Rectal smooth muscle tissue (tissue), 1 donor: ENCODE measurements at regions not wholly inside any gene's neighbourhood (a gene's known extent, or its start where the extent isn't known, plus 50 kb on each side); places are given as distances from the start of the nearest gene placed in this dataset.
"Not testable (repeated sequence)": the region's sequence is repeated elsewhere in the genome, so short reads cannot be mapped to it uniquely, and the experiment has no call there.

Experiments used
- H3K27ac ChIP-seq: one replicate; pipeline ENCODE4 v1.7.0; 2013; ENCODE audit warnings: low read depth, low read length, inconsistent platforms
- H3K27me3 ChIP-seq: one replicate; pipeline ENCODE4 v1.7.0; 2013; ENCODE audit warnings: low read length; ENCODE audit not compliant: control insufficient read depth, insufficient read depth
- H3K36me3 ChIP-seq: one replicate; pipeline ENCODE4 v1.7.0; 2013; ENCODE audit warnings: low read length; ENCODE audit not compliant: control insufficient read depth, insufficient read depth
- H3K4me1 ChIP-seq: one replicate; pipeline ENCODE4 v1.7.0; 2013; ENCODE audit warnings: low read length; ENCODE audit not compliant: control insufficient read depth, insufficient read depth
- H3K4me3 ChIP-seq: one replicate; pipeline ENCODE4 v1.7.0; 2013; ENCODE audit warnings: low read length
- H3K9ac ChIP-seq: one replicate; pipeline ENCODE4 v1.7.0; 2013; ENCODE audit warnings: low read length

DNA sequence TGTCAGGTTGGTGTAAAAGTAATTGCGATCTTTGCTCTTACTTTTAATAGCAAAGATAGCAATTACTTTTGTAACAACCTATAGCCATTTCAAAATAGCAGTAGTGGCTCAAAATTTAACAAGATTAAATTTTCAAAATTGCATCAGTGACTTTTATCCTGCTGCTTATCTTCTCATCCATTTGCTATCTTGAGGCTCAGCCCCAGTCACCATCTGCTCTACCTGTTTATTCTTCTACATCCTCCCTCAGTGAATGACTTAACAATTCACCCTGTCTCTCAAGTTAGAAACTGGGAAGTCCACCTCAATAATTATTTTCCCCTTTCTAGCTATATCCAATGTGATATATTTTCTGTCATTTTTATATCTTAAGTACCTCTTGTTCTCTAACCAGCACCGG, 148.6 kb upstream of the ZNF804A start:
- H3K9ac ChIP-seq: no peak overlapping the region
- no peaks in the 10 kb centered on the region for H3K27me3 ChIP-seq
- H3K27ac ChIP-seq: no peak overlapping the region
- no peaks in the 10 kb centered on the region for H3K36me3 ChIP-seq
- H3K4me1 ChIP-seq: no peaks in the 10 kb centered on the region
- H3K4me3 ChIP-seq: no peak overlapping the region

DNA sequence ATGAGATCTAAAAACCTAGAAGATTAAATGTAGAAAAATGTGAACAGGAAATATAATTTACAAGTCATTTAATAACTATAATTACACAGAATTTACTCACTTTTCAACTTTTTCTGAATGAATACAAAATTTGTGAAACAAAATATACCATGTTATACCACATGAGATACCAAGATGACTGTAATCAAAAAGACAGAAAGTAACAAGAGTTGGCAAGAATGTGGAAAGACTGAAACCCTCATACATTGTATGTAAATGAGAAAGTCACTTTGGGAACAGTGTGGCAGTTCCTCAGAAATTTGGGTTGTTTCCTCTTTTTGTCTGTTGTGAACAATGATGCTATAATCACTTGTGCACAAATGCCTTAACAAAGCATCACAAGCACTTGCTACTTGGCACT, 145.4 kb upstream of the ZNF804A start:
- Histone ChIP-seq H3K27ac (no peak overlapping the region), H3K27me3 (no peaks in the 10 kb centered on the region), H3K4me3 (no peak overlapping the region), H3K4me1 (no peaks in the 10 kb centered on the region), H3K9ac (no peak overlapping the region), H3K36me3 (no peaks in the 10 kb centered on the region)

DNA sequence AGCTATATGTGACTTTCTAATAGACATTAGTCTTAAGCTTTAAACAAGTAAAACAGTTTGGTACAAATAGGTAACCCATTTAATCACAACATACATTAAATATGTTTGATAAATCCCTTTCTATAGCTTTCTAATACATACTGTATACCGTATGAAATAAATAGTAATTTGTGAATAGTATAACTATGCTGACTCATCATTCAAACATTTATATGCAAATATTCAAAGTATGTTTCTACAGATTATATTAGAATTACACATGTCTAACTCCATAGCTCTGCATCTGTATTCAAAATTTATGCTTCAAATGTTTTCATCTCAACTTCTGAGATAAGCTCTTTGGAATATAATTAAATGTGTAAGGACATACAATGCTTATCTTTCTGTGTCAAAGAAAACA, 142.7 kb upstream of the ZNF804A start:
- Histone ChIP-seq H3K4me1 (no peaks in the 10 kb centered on the region), H3K9ac (no peak overlapping the region), H3K27me3 (no peaks in the 10 kb centered on the region), H3K4me3 (no peak overlapping the region), H3K36me3 (no peaks in the 10 kb centered on the region), H3K27ac (no peak overlapping the region)

DNA sequence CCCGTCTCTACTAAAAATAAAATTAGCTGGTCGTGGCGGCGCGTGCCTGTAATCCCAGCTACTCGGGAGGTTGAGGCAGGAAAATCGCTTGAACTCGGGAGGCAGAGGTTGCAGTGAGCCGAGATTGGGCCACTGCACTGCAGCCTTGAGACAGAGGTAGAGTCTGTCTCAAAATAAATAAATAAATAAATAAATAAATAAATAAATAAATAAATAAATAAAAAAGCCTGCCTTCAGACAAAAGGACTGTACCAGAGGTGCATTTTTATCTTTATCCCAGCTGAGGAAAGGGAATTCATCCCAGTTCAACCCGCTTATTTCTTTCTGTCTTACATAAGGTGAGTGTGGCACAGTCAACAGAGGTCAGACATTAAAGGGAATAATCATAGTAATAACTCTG, 141.6 kb upstream of the ZNF804A start:
- not testable (repeated sequence) for H3K27ac ChIP-seq, H3K4me3 ChIP-seq, H3K4me1 ChIP-seq, H3K27me3 ChIP-seq, H3K36me3 ChIP-seq, H3K9ac ChIP-seq

DNA sequence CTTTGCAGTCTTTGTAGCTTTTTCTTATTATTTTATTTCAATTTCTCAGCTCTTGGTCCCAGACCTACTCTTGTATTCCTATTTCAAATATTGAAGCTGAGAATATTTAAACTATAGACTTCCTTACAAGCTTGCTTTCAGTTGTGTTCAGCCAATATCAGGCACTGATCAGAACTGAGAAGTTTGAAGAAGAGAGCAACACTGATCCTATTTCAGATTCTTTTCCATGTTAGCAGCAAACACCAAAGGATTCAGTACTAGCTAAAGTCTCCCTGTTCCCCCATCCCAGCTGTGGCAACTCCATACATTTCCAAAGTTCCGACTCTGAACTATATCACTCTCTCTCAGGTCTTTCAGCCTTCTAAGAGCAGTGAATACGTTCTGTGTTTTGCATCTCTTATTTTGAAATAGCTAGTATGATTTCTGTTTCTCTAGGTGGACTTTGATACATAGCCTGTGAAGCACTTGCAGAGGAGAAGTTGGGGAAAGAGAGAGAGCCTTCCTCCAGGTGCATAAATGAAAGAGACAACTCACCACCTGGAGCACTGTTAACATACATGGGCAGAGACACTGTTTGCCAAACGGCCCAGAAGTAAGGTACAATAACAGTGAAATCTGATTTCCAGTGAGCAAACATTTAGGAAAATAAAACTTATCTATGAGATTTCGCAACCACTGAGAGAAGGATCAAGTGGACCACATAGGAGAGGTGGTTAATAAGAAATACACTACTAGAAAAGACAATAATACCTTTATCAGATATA, 135.0 kb upstream of the ZNF804A start:
- Histone ChIP-seq H3K36me3 (no peaks in the 10 kb centered on the region), H3K27me3 (no peaks in the 10 kb centered on the region), H3K9ac (no peak overlapping the region), H3K4me3 (no peak overlapping the region), H3K27ac (no peak overlapping the region), H3K4me1 (no peaks in the 10 kb centered on the region)

DNA sequence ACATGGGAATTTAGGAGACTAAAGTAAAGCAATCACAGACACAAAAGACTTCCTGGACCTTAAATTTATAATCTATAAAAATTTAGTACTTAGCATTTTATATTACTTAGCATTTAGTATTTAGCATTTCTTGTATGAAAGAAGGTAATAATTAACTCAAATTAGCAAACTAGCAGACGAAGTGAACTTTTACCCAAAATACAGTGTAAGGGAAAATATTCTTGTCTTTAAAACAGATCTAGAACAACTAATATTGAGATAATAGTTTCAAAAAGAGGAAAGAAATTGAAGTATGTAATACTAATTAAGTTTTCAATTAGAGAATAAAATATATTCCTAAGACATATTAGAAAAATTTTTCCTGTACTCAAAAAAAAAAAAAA, 134.5 kb upstream of the ZNF804A start:
- Histone ChIP-seq H3K27me3 (no peaks in the 10 kb centered on the region), H3K27ac (no peak overlapping the region)

DNA sequence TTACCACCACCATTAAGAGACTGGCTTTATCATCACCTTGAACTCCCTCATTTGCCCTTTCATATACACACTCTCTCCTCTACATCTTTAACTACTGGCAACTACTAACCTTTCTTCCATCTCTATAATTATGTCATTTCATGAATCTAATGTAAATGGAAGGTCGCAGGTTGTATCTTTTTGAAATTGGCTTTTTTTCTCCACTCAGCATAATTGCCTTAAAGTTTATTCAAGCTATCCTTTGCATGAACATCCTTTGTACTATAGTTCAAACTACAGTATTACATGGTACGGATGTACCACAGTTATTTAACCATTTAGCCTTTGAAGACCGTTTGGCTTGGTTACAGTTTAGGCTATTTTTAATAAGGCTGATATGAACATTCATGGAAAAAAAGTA, 129.5 kb upstream of the ZNF804A start:
- Histone ChIP-seq H3K4me1 (no peaks in the 10 kb centered on the region), H3K9ac (no peak overlapping the region), H3K36me3 (no peaks in the 10 kb centered on the region), H3K27ac (no peak overlapping the region), H3K4me3 (no peak overlapping the region), H3K27me3 (no peaks in the 10 kb centered on the region)

More for the DNA sequence above, 134.5 kb upstream of the ZNF804A start:
- no peak overlapping the region for H3K4me3 ChIP-seq
- H3K9ac ChIP-seq: no peak overlapping the region
- H3K36me3 ChIP-seq: no peaks in the 10 kb centered on the region
- no peaks in the 10 kb centered on the region for H3K4me1 ChIP-seq

DNA sequence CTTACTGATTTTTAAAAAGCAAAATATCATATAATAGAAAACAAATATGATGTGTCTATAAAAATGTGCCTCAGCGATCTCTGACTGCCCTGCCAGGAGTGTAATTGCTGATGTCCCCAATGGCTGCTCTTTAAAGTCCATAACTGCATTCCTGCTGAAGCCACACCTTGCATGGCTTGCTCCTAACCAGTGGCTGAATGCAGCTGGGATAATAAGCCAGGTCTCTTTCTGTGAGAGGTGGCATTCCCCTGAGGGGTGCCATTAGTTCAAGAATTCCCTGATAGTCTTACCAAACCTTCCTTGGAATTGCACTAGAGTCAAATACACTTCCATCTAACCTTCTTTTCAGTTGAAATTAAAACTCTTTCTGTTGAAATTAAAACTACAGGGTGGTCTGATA, 125.8 kb upstream of the ZNF804A start:
- Histone ChIP-seq H3K27ac (no peak overlapping the region), H3K4me1 (no peaks in the 10 kb centered on the region), H3K36me3 (no peaks in the 10 kb centered on the region), H3K9ac (no peak overlapping the region), H3K27me3 (no peaks in the 10 kb centered on the region), H3K4me3 (no peak overlapping the region)

DNA sequence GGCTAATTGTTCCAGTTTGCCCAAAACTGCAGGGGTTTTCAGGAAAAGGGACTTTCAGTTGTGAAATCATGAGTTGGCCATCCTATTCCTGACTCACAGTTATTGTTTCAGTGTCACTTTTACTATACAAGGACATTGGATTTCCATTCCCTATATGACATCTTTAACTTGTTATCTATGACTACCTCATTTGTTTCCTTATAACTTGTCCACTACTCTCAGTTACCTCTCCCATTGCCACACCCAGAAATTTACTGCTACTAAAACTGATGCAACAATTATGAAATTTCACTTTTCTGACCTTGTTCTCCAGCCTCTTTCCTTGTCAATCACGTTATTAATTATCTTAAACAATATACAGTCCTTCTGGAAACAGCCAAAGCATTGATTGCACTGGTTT, 116.5 kb upstream of the ZNF804A start:
- no peak overlapping the region for H3K9ac ChIP-seq
- H3K27ac ChIP-seq: no peak overlapping the region
- no peak overlapping the region for H3K4me3 ChIP-seq
- no peaks in the 10 kb centered on the region for H3K27me3 ChIP-seq
- H3K4me1 ChIP-seq: no peaks in the 10 kb centered on the region
- H3K36me3 ChIP-seq: no peaks in the 10 kb centered on the region

DNA sequence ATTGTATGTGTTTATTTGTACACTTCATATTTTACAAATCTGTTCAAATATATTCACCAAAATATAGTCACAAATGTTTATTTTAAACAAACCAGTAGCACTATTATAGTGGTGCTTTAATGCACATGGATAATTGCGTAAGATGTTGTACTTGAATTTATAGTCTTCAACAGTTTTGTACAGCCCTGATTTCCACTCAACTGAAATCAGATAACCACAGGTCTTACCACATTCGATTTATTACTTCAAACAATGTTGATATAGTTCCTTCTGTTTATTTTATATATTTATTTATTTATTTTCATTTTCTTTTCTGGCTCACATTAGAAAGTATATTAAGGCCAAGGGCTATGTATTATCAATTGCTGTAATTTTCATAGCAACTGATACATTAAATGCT, 99.4 kb upstream of the ZNF804A start:
- no peaks in the 10 kb centered on the region for H3K4me1 ChIP-seq

DNA sequence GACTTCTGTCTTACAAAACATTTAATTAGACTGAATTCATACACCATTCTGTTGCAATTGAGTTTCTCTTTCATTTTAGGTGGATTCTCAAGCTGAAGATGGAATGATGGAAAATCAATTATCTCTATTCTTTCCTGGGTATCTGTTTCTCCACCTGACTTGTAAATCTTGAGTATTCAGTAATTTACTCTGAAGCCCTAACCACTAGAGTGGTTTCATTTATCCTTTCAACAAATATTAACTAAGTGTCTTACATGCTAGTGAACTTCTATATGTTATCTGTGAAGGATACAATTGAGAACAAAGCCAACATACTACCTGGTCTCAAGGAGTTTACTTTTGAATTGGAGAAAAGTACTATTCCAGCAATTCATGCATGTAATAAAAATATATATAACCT, 94.1 kb upstream of the ZNF804A start:
- Histone ChIP-seq H3K27me3 (no peaks in the 10 kb centered on the region), H3K4me3 (no peak overlapping the region), H3K27ac (no peak overlapping the region), H3K4me1 (no peaks in the 10 kb centered on the region), H3K36me3 (no peaks in the 10 kb centered on the region), H3K9ac (no peak overlapping the region)

More for the DNA sequence above, 99.4 kb upstream of the ZNF804A start:
- Histone ChIP-seq H3K27me3 (no peaks in the 10 kb centered on the region), H3K4me3 (no peak overlapping the region), H3K9ac (no peak overlapping the region), H3K36me3 (no peaks in the 10 kb centered on the region), H3K27ac (no peak overlapping the region)

DNA sequence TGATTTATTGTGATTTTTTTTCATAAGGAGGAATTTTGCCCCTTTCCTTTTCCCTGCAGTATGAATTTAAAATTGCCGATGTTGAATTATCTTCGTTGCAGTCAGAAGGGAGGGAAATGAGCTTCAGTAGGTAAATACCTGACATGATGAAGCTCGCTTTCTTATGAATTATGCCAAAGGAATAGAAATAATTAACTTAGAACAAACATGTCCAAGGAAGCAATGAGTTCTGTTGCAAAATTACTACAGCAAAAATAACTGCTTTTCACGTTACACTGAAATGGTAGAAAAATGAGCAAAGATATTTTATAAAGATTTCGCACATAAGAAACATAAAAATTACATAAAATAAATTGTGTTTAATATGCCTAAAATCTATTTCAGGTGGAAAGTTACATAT, 91.1 kb upstream of the ZNF804A start:
- Histone ChIP-seq H3K4me1 (no peaks in the 10 kb centered on the region), H3K27ac (no peak overlapping the region), H3K9ac (no peak overlapping the region), H3K36me3 (no peaks in the 10 kb centered on the region), H3K27me3 (no peaks in the 10 kb centered on the region), H3K4me3 (no peak overlapping the region)

DNA sequence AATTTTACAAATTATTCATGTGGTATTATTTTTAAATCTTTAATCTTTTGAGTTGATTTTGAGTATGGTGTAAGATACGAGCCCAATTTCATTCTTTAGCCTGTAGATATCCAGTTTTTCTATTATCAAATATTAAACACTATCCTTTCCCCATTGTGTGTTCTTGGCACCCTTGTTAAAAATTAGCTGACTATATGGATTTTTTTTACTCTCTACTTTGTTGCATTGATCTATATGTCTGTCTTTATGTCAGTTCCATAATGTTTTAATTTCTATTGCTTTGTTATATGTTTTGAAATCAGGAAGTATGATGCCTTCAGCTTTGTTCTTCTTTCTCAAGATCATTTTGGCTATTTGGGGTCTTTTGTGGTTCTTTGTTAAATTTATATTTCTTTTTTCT, 80.9 kb upstream of the ZNF804A start:
- Histone ChIP-seq H3K4me1 (no peaks in the 10 kb centered on the region), H3K9ac (no peak overlapping the region), H3K4me3 (no peak overlapping the region), H3K36me3 (no peaks in the 10 kb centered on the region), H3K27ac (no peak overlapping the region), H3K27me3 (no peaks in the 10 kb centered on the region)
